K562 (cell line): ENCODE measurements at regions not wholly inside any gene's neighbourhood (a gene's known extent, or its start where the extent isn't known, plus 50 kb on each side); places are given as distances from the start of the nearest gene placed in this dataset.
A peak's percentile ranks its signal among the peaks of the same experiment; 100 is the strongest.
"Not testable (repeated sequence)": the region's sequence is repeated elsewhere in the genome, so short reads cannot be mapped to it uniquely, and the experiment has no call there.

Source experiments
- ATAC-seq: fragments of 200-7000 bp; cut with Tn5 transposase; 3 replicates; pipeline ENCODE4 v1.9.1; 2020; ENCODE audit warnings: moderate library complexity
- BruUV-seq: library from RNA; stranded (reverse); fragments of 400-500 nt; replicated peaks from 2 replicates; lab custom pipeline; 2021; lab: Mats Ljungman, UMichigan
- CTCF ChIA-PET: fragments of 300-600 bp; formaldehyde crosslinking; extraction: SDS; loops from one replicate; lab custom pipeline; 2021; ENCODE audit warnings: low intra/inter-chr PET ratio; lab: Yijun Ruan, JAX
- POLR2A ChIA-PET: fragments of 300-600, 350-650 bp; sonication (Branson Sonifier 250); formaldehyde crosslinking; extraction: SDS; loops from one replicate; lab custom pipeline; 2021; ENCODE audit warnings: antibody characterized with exemption, inconsistent platforms; lab: Yijun Ruan, JAX
- DNase-seq, 4 experiments: peaks; one replicate each; pipeline versions ENCODE4 v3.0.0 to v3.0.0-alpha.2; 2011 to 2018; ENCODE audit warnings: low spot score in 3 of 4, mixed read lengths in 3 of 4; ENCODE audit errors: extremely low read depth in 1 of 4
- FAIRE-seq: peaks from 2 replicates; lab custom pipeline; 2011; peaks lifted over from hg19 to GRCh38; lab: Jason Lieb, UNC
- H2AFZ ChIP-seq: 2 replicates; pipeline ENCODE4 v1.6.0; 2011; ENCODE audit warnings: low read depth, low read length, control low read depth, inconsistent platforms
- H3K27ac ChIP-seq: fragments of 200-600 bp; 3 replicates; pipeline ENCODE4 v1.8.0; 2011; ENCODE audit warnings: low read depth, mild to moderate bottlenecking, control low read depth, inconsistent platforms, low read length, moderate library complexity, mixed read lengths; ENCODE audit errors: extremely low read depth
- H3K27me3 ChIP-seq, 2 experiments: fragments of 300-600 bp in 1 of 2; 2 replicates in 1 of 2; 3 replicates in 1 of 2; pipeline versions ENCODE4 v1.6.0 to v1.8.0; 2011; ENCODE audit warnings: inconsistent platforms in 2 of 2, low read length in 2 of 2, mild to moderate bottlenecking in 1 of 2, mixed read lengths in 1 of 2, moderate library complexity in 1 of 2; ENCODE audit not compliant: control insufficient read depth in 2 of 2, insufficient read depth in 2 of 2
- H3K36me3 ChIP-seq: fragments of 300-600 bp; 3 replicates; pipeline ENCODE4 v1.8.0; 2011; ENCODE audit warnings: mild to moderate bottlenecking, low read length, inconsistent platforms; ENCODE audit not compliant: control insufficient read depth, insufficient read depth
- H3K4me1 ChIP-seq, 2 experiments: fragments of 200-600 bp in 1 of 2; replicated peaks in 1 of 2; 2 replicates in 1 of 2; 3 replicates in 1 of 2; pipeline versions ENCODE4 v1.5.1 to v1.8.0; 2011; ENCODE audit warnings: inconsistent platforms in 2 of 2, low read length in 2 of 2, mild to moderate bottlenecking in 1 of 2, mixed read lengths in 1 of 2, moderate library complexity in 1 of 2; ENCODE audit not compliant: control insufficient read depth in 2 of 2, insufficient read depth in 2 of 2
- H3K4me2 ChIP-seq: 2 replicates; pipeline ENCODE4 v1.6.1; 2011; ENCODE audit warnings: low read length, control low read depth, inconsistent platforms, mixed read lengths; ENCODE audit not compliant: insufficient read depth
- H3K4me3 ChIP-seq: fragments of 200-600 bp; sonication (generic), shearing (Covaris generic); 2 replicates; pipeline ENCODE4 v1.5.1; 2016; ENCODE audit warnings: control low read depth, inconsistent platforms
- H3K79me2 ChIP-seq: fragments of 200-600 bp; 3 replicates; pipeline ENCODE4 v1.8.0; 2011; ENCODE audit warnings: low read length, inconsistent platforms; ENCODE audit not compliant: control insufficient read depth, insufficient read depth
- H3K9ac ChIP-seq, 2 experiments: 2 replicates each; pipeline versions ENCODE4 v1.6.0 to v1.6.1; 2011; ENCODE audit warnings: low read depth in 2 of 2, low read length in 2 of 2, control low read depth in 1 of 2, inconsistent platforms in 1 of 2, mild to moderate bottlenecking in 1 of 2, mixed read lengths in 1 of 2; ENCODE audit not compliant: insufficient read depth in 1 of 2
- H3K9me1 ChIP-seq: one replicate; pipeline ENCODE4 v1.6.0; 2011; ENCODE audit warnings: inconsistent platforms, mild to moderate bottlenecking, low read length, moderate library complexity; ENCODE audit not compliant: control insufficient read depth, insufficient read depth
- H3K9me3 ChIP-seq: replicated peaks from 2 replicates; pipeline ENCODE4 v1.5.1; 2011; ENCODE audit warnings: low read depth, low read length, inconsistent platforms; ENCODE audit not compliant: control insufficient read depth, insufficient read depth
- H4K20me1 ChIP-seq: replicated peaks from 2 replicates; pipeline ENCODE4 v1.6.1; 2011; ENCODE audit warnings: low read length, inconsistent platforms, mixed read lengths; ENCODE audit not compliant: control insufficient read depth, insufficient read depth
- BCOR ChIP-seq: fragments of 450-650 bp; IDR thresholded peaks from 2 replicates; pipeline ENCODE4 v1.6.1; 2016
- BRF1 ChIP-seq: IDR thresholded peaks from 3 replicates; pipeline ENCODE4 v1.6.1; 2011; ENCODE audit warnings: borderline replicate concordance, mild to moderate bottlenecking; ENCODE audit not compliant: insufficient read length; ENCODE audit errors: extremely low read depth
- HMGXB4 ChIP-seq: sonication (generic); formaldehyde crosslinking; IDR thresholded peaks from 2 replicates; pipeline ENCODE4 v1.8.1; 2023; ENCODE audit warnings: mild to moderate bottlenecking, missing genetic modification reagents
- KDM1A ChIP-seq, 2 experiments: fragments of 450-650 bp; IDR thresholded peaks; 2 replicates each; pipeline ENCODE4 v1.6.1; 2016; ENCODE audit warnings: mild to moderate bottlenecking in 2 of 2
- RBM25 ChIP-seq: fragments of 200-400 bp; formaldehyde crosslinking; IDR thresholded peaks from 2 replicates; pipeline ENCODE4 v1.6.1; 2018; ENCODE audit warnings: low read length, low read depth, moderate library complexity; ENCODE audit not compliant: severe bottlenecking
- SAFB ChIP-seq: fragments of 200-400 bp; formaldehyde crosslinking; IDR thresholded peaks from 2 replicates; pipeline ENCODE4 v1.6.1; 2017; ENCODE audit warnings: low read depth, low read length, borderline replicate concordance
- ZNF146 ChIP-seq: IDR thresholded peaks from one replicate; pipeline ENCODE4 v1.6.1; 2018; ENCODE audit warnings: missing compliant biosample characterization; ENCODE audit not compliant: unreplicated experiment
- WGBS: fragments of 100-300 bp; shearing (Covaris generic); methylation state at CpG from one replicate; pipeline ENCODE4 v1.1.6; 2016; ENCODE audit warnings: low coverage, mixed read lengths; ENCODE audit not compliant: insufficient coverage; ENCODE audit errors: missing lambda C conversion rate; 5-methylcytosine and 5-hydroxymethylcytosine counted together
- in situ Hi-C: fragments of 300-500 bp; cut with MboI; formaldehyde crosslinking; loops from 4 replicates; pipeline ENCODE4 v1.15.0; 2018; ENCODE audit warnings: inconsistent platforms, mixed read lengths
- intact Hi-C: fragments of 100-400 bp; cut with micrococcal nuclease; formaldehyde crosslinking; loops from 2 replicates; pipeline ENCODE4 v1.14.2; 2022

GRCh38 chr3:153248835-153249234 lies 86.8 kb downstream of the RAP2B start:
- WGBS: 54% methylated on average over 6 of the region's 6 CpGs
- H3K79me2 ChIP-seq, POLR2A ChIA-PET, in situ Hi-C loops, ATAC-seq, H4K20me1 ChIP-seq, H3K27ac ChIP-seq, H3K27me3 ChIP-seq, BruUV-seq, H3K4me3 ChIP-seq, intact Hi-C loops, H3K4me1 ChIP-seq, H3K9me1 ChIP-seq, H3K9ac ChIP-seq, DNase-seq, FAIRE-seq, H2AFZ ChIP-seq, H3K4me2 ChIP-seq, H3K36me3 ChIP-seq, H3K9me3 ChIP-seq, CTCF ChIA-PET: not testable (repeated sequence)
- peak; percentile 70; the same call in 1 of the 2 replicates for TF ChIP-seq BCOR
- TF ChIP-seq KDM1A (IDR thresholded peaks at IDR 0.05): peak in 1 of 2 experiments; percentile 21; a peak in 1 of 4 replicates
- TF ChIP-seq RBM25: peak; percentile 6
- TF ChIP-seq ZNF146: peak; percentile 85

DNA sequence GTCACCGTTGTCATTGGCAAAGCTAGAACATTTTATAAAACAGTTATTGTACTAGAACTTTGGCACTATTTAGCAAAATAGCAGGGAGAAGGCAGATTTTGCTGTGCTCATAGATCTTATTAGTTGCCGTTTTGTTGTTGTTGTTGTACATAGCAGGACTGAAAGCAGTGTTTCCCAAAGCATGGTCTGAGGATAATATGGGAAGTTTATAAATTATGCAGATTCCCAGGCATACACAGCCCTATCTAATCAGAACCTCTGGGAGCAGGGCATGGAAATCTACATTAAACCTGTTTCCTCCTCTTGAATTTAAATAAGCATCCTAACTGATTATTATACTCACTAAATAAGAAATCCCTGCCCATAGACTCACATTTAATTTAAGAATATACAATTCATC lies 87.9 kb downstream of the RAP2B start:
- Histone ChIP-seq H3K27ac (no peak overlapping the region), H3K9me3 (no peaks in the 10 kb centered on the region), H3K4me2 (no peak overlapping the region), H3K9me1 (no peaks in the 10 kb centered on the region), H2AFZ (no peak overlapping the region), H4K20me1 (no peaks in the 10 kb centered on the region), H3K4me3 (no peak overlapping the region), H3K36me3 (no peaks in the 10 kb centered on the region), H3K27me3 (no peaks in the 10 kb centered on the region), H3K9ac (no peak overlapping the region), H3K4me1 (no peaks in the 10 kb centered on the region), H3K79me2 (no peaks in the 10 kb centered on the region)
- WGBS: 40% methylated on average over 2 of the region's 2 CpGs
- in situ Hi-C loops (no loop called here), intact Hi-C loops (no loop called here)
- FAIRE-seq: no peak
- BruUV-seq: no TSS peak
- ChIA-PET POLR2A (no interaction called here), CTCF (no interaction called here)
- TF ChIP-seq SAFB (no peak), BRF1 (no peak), HMGXB4 (CRISPR knock-in tag) (no peak)
- no peak for ATAC-seq
- no peak for DNase-seq
